GM23338 (cell line): ENCODE measurements at regions not wholly inside any gene's neighbourhood (a gene's known extent, or its start where the extent isn't known, plus 50 kb on each side); places are given as distances from the start of the nearest gene placed in this dataset.

Experiments
- ATAC-seq: fragments of 200-7000 bp; cut with Tn5 transposase; 3 replicates; pipeline ENCODE4 v1.9.1; 2020
- DNase-seq: peaks from one replicate; pipeline ENCODE4 v3.0.0-alpha.2; 2015; ENCODE audit warnings: low spot score
- H2AFZ ChIP-seq: fragments of 200-600 bp; sonication (generic); 2 replicates; pipeline ENCODE4 v1.8.0; 2016; ENCODE audit warnings: antibody characterized with exemption, mild to moderate bottlenecking, moderate library complexity
- H3F3A ChIP-seq: fragments of 200-600 bp; sonication (generic); replicated peaks from 2 replicates; pipeline ENCODE4 v1.8.0; 2017; ENCODE audit warnings: antibody characterized with exemption, mixed run types, low read depth
- H3K27ac ChIP-seq: fragments of 200-600 bp; sonication (generic); 2 replicates; pipeline ENCODE4 v1.6.1; 2016; ENCODE audit warnings: low read depth
- H3K27me3 ChIP-seq: fragments of 200-600 bp; sonication (generic); 2 replicates; pipeline ENCODE4 v1.8.0; 2016; ENCODE audit warnings: mild to moderate bottlenecking, mixed run types, moderate library complexity; ENCODE audit not compliant: insufficient read depth
- H3K36me3 ChIP-seq: fragments of 200-600 bp; sonication (generic); 2 replicates; pipeline ENCODE4 v1.8.0; 2016; ENCODE audit warnings: mild to moderate bottlenecking; ENCODE audit not compliant: insufficient read depth
- H3K4me1 ChIP-seq: fragments of 200-600 bp; sonication (generic); 2 replicates; pipeline ENCODE4 v1.8.0; 2016; ENCODE audit warnings: mild to moderate bottlenecking, moderate library complexity; ENCODE audit not compliant: insufficient read depth
- H3K4me2 ChIP-seq: fragments of 200-600 bp; sonication (generic); 2 replicates; pipeline ENCODE4 v1.7.1; 2017; ENCODE audit warnings: mixed run types
- H3K4me3 ChIP-seq: fragments of 200-600 bp; sonication (generic); 2 replicates; pipeline ENCODE4 v1.6.1; 2016; ENCODE audit warnings: mixed run types
- H3K79me2 ChIP-seq: fragments of 200-600 bp; sonication (generic); replicated peaks from 2 replicates; pipeline ENCODE4 v1.8.0; 2017; ENCODE audit warnings: mild to moderate bottlenecking; ENCODE audit not compliant: insufficient read depth
- H3K9me2 ChIP-seq: fragments of 200-600 bp; sonication (generic); 2 replicates; pipeline ENCODE4 v1.8.0; 2017; ENCODE audit not compliant: insufficient read depth
- H4K20me1 ChIP-seq: fragments of 200-600 bp; sonication (generic); replicated peaks from 2 replicates; pipeline ENCODE4 v1.8.0; 2017; ENCODE audit warnings: mild to moderate bottlenecking; ENCODE audit not compliant: insufficient read depth
- H3K27ac Mint-ChIP-seq: 2 replicates; pipeline ENCODE4 v1.8.0; 2020; ENCODE audit warnings: inconsistent platforms, mild to moderate bottlenecking, moderate library complexity, mixed read lengths
- H3K27me3 Mint-ChIP-seq: 3 replicates; pipeline ENCODE4 v1.8.0; 2022; ENCODE audit warnings: low read depth, mild to moderate bottlenecking, moderate library complexity, mixed read lengths, inconsistent platforms; ENCODE audit not compliant: insufficient read depth, poor library complexity
- H3K36me3 Mint-ChIP-seq: 3 replicates; pipeline ENCODE4 v1.8.0; 2021; ENCODE audit warnings: low read depth, mild to moderate bottlenecking, inconsistent platforms, moderate library complexity, mixed read lengths
- H3K4me1 Mint-ChIP-seq: 3 replicates; pipeline ENCODE4 v1.8.0; 2020; ENCODE audit warnings: mild to moderate bottlenecking, inconsistent platforms, mixed read lengths
- H3K4me3 Mint-ChIP-seq: 3 replicates; pipeline ENCODE4 v1.8.0; 2021; ENCODE audit warnings: moderate library complexity, mild to moderate bottlenecking, inconsistent platforms, mixed read lengths
- H3K9me3 Mint-ChIP-seq: 3 replicates; pipeline ENCODE4 v1.8.0; 2020; ENCODE audit warnings: moderate library complexity, mild to moderate bottlenecking, inconsistent platforms, mixed read lengths
- CREB1 ChIP-seq: fragments of 250-450 bp; sonication (Bioruptor Pico); IDR thresholded peaks from 2 replicates; pipeline ENCODE4 v1.5.0; 2020; ENCODE audit warnings: low read depth, mild to moderate bottlenecking, moderate library complexity
- EZH2phosphoT487 ChIP-seq: fragments of 200-600 bp; sonication (generic); IDR thresholded peaks from one replicate; pipeline ENCODE4 v1.8.1; 2018; ENCODE audit warnings: antibody characterized with exemption; ENCODE audit not compliant: unreplicated experiment
- ZNF114 ChIP-seq: fragments of 250-450 bp; sonication (Bioruptor Pico); IDR thresholded peaks from 2 replicates; pipeline ENCODE4 v1.5.0; 2020; ENCODE audit warnings: mild to moderate bottlenecking, moderate library complexity
- TF ChIP-seq, protein P1 (sequence below): IDR thresholded peaks from 2 replicates; pipeline ENCODE4 v1.6.1; 2016; ENCODE audit warnings: antibody characterized with exemption
- TF ChIP-seq, protein P2 (sequence below): fragments of 250-450 bp; sonication (Bioruptor Pico); IDR thresholded peaks from 2 replicates; pipeline ENCODE4 v1.5.0; 2020; ENCODE audit warnings: mild to moderate bottlenecking, moderate library complexity

DNA sequence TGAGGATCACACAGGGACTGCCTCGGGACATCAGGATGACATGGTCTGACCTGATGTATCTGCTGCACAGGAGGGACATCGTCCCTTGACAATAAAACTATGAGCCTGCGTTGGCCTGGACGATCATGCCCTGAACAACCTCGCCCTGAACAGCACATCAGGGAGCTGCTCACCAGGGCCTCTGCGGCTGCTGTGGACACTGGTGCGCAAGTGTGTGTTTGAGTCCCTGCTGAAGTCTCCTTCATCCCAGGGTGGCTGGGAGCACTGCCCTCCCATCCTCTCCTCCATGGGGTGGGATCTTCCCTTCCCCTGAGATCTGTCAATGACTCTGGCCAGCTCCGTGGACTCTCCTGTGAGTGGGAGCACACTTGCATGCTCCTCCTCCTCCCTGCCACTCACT is 257.8 kb downstream of the RBFOX3 start (continued):
- TF ChIP-seq, protein P1, sequence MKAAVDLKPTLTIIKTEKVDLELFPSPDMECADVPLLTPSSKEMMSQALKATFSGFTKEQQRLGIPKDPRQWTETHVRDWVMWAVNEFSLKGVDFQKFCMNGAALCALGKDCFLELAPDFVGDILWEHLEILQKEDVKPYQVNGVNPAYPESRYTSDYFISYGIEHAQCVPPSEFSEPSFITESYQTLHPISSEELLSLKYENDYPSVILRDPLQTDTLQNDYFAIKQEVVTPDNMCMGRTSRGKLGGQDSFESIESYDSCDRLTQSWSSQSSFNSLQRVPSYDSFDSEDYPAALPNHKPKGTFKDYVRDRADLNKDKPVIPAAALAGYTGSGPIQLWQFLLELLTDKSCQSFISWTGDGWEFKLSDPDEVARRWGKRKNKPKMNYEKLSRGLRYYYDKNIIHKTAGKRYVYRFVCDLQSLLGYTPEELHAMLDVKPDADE: no peak
- no peak for TF ChIP-seq ZNF114 (CRISPR knock-in tag)
- TF ChIP-seq, protein P2, sequence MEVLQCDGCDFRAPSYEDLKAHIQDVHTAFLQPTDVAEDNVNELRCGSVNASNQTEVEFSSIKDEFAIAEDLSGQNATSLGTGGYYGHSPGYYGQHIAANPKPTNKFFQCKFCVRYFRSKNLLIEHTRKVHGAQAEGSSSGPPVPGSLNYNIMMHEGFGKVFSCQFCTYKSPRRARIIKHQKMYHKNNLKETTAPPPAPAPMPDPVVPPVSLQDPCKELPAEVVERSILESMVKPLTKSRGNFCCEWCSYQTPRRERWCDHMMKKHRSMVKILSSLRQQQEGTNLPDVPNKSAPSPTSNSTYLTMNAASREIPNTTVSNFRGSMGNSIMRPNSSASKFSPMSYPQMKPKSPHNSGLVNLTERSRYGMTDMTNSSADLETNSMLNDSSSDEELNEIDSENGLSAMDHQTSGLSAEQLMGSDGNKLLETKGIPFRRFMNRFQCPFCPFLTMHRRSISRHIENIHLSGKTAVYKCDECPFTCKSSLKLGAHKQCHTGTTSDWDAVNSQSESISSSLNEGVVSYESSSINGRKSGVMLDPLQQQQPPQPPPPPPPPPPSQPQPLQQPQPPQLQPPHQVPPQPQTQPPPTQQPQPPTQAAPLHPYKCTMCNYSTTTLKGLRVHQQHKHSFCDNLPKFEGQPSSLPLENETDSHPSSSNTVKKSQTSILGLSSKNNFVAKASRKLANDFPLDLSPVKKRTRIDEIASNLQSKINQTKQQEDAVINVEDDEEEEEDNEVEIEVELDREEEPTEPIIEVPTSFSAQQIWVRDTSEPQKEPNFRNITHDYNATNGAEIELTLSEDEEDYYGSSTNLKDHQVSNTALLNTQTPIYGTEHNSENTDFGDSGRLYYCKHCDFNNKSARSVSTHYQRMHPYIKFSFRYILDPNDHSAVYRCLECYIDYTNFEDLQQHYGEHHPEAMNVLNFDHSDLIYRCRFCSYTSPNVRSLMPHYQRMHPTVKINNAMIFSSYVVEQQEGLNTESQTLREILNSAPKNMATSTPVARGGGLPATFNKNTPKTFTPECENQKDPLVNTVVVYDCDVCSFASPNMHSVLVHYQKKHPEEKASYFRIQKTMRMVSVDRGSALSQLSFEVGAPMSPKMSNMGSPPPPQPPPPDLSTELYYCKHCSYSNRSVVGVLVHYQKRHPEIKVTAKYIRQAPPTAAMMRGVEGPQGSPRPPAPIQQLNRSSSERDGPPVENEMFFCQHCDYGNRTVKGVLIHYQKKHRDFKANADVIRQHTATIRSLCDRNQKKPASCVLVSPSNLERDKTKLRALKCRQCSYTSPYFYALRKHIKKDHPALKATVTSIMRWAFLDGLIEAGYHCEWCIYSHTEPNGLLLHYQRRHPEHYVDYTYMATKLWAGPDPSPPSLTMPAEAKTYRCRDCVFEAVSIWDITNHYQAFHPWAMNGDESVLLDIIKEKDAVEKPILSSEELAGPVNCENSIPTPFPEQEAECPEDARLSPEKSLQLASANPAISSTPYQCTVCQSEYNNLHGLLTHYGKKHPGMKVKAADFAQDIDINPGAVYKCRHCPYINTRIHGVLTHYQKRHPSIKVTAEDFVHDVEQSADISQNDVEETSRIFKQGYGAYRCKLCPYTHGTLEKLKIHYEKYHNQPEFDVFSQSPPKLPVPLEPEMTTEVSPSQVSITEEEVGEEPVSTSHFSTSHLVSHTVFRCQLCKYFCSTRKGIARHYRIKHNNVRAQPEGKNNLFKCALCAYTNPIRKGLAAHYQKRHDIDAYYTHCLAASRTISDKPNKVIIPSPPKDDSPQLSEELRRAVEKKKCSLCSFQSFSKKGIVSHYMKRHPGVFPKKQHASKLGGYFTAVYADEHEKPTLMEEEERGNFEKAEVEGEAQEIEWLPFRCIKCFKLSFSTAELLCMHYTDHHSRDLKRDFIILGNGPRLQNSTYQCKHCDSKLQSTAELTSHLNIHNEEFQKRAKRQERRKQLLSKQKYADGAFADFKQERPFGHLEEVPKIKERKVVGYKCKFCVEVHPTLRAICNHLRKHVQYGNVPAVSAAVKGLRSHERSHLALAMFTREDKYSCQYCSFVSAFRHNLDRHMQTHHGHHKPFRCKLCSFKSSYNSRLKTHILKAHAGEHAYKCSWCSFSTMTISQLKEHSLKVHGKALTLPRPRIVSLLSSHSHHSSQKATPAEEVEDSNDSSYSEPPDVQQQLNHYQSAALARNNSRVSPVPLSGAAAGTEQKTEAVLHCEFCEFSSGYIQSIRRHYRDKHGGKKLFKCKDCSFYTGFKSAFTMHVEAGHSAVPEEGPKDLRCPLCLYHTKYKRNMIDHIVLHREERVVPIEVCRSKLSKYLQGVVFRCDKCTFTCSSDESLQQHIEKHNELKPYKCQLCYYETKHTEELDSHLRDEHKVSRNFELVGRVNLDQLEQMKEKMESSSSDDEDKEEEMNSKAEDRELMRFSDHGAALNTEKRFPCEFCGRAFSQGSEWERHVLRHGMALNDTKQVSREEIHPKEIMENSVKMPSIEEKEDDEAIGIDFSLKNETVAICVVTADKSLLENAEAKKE (CRISPR knock-in tag): no peak

DNA sequence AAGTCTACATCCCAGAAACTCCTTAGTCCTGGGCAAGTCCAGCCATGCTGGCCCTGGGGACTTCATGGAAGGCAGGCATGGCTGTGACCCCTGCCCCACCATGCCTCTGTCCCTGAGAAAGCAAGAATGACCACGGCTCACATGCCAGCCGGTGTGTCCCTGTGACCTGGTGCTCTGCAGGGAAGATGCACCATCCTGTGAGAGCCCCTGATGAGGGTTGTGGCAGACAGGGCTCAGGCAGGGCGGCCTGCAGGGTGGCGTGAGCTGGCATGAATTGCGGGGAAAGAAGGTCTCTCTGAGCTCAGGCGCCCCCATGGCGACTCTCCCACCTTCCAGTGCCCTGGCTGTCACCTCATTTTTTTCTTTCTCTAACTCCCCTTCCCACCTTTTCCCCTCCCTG is 260.3 kb downstream of the RBFOX3 start:
- Mint-ChIP-seq H3K4me1 (peaks cover 4% of the 10 kb centered on the region; the same call in 2 of the 3 replicates), H3K4me3 (no peak overlapping the region), H3K9me3 (peaks cover 5% of the 10 kb centered on the region; the same call in 2 of the 3 replicates), H3K36me3 (no peaks in the 10 kb centered on the region; the same call in 1 of the 3 replicates), H3K27ac (no peak overlapping the region), H3K27me3 (peaks cover 3% of the 10 kb centered on the region)
- ATAC-seq (no peak), DNase-seq (no peak)
- H3K27me3 ChIP-seq: no peaks in the 10 kb centered on the region
- no peaks in the 10 kb centered on the region for H3K4me1 ChIP-seq
- H3K4me2 ChIP-seq: no peak overlapping the region
- no peaks in the 10 kb centered on the region for H3F3A ChIP-seq
- no peak overlapping the region for H2AFZ ChIP-seq
- H4K20me1 ChIP-seq: no peaks in the 10 kb centered on the region
- no peak overlapping the region for H3K4me3 ChIP-seq
- no peak overlapping the region for H3K27ac ChIP-seq
- no peaks in the 10 kb centered on the region for H3K9me2 ChIP-seq
- H3K36me3 ChIP-seq: no peaks in the 10 kb centered on the region
- TF ChIP-seq CREB1 (CRISPR knock-in tag) (no peak), EZH2phosphoT487 (no peak)
- H3K79me2 ChIP-seq: no peaks in the 10 kb centered on the region
